ENCODE measurements at regions not wholly inside any gene's neighbourhood (a gene's known extent, or its start where the extent isn't known, plus 50 kb on each side); places are given as distances from the start of the nearest gene placed in this dataset.
A peak's percentile ranks its signal among the peaks of the same experiment; 100 is the strongest.

- no peak overlapping the region for H3K4ac ChIP-seq (replicated peaks; ENCODE audit: insufficient read length, low read depth, low read length)
- no peak overlapping the region for H3K4me2 ChIP-seq (ENCODE audit: insufficient read depth in 1 of 2, low read depth in 2 of 2, low read length in 2 of 2)
- H2AFZ ChIP-seq (ENCODE audit: low read length) = no peak overlapping the region
- H3K9ac ChIP-seq (replicated peaks in 1 of 4; ENCODE audit: extremely low read depth in 1 of 4, low read depth in 3 of 4, low read length in 3 of 4) = no peak overlapping the region
- no peak overlapping the region for H2AK5ac ChIP-seq (ENCODE audit: low read depth, low read length)
- 92% methylated on average over 2 of the region's 2 CpGs; no CpG with 5 or more reads in 1 of the 2 experiments for WGBS, 2 experiments (ENCODE audit: extremely low coverage in 1 of 2, insufficient coverage in 1 of 2, insufficient read length in 1 of 2, insufficient replicate concordance in 2 of 2, low coverage in 1 of 2, low lambda C conversion rate in 2 of 2, missing lambda C conversion rate in 1 of 2)
- H3K18ac ChIP-seq (ENCODE audit: extremely low read depth, low read length) = no peak overlapping the region
- H3K23me2 ChIP-seq (ENCODE audit: low read depth, low read length) = no peaks in the 10 kb centered on the region
- no peaks in the 10 kb centered on the region for H3K79me1 ChIP-seq (ENCODE audit: low read depth, low read length)
- no peaks in the 10 kb centered on the region for H3K4me1 ChIP-seq (replicated peaks in 1 of 4; ENCODE audit: control insufficient read depth in 3 of 4, insufficient read depth in 4 of 4, low read length in 3 of 4)
- H2BK5ac ChIP-seq (ENCODE audit: low read depth, low read length) = no peak overlapping the region
- no peak overlapping the region for H4K8ac ChIP-seq (ENCODE audit: extremely low read depth, insufficient read depth, low read length)
- no peak for TF ChIP-seq CBX5 (IDR thresholded peaks at IDR 0.05; ENCODE audit: low read depth, low read length)
- no peak for TF ChIP-seq TAF7 (optimal IDR thresholded peaks at IDR 0.05; ENCODE audit: borderline replicate concordance, low read depth, low read length)
- TF ChIP-seq KDM5A (IDR thresholded peaks at IDR 0.05; ENCODE audit: low read length) = no peak
- no peak for TF ChIP-seq SP4 (IDR thresholded peaks at IDR 0.05; ENCODE audit: low read length)
- no peak for TF ChIP-seq FOSL1 (IDR thresholded peaks at IDR 0.05; ENCODE audit: insufficient read depth, low read depth, low read length)
- no peak for TF ChIP-seq SUZ12 (IDR thresholded peaks at IDR 0.05; ENCODE audit: low read length)
- no peak for TF ChIP-seq RXRA (IDR thresholded peaks at IDR 0.05; ENCODE audit: insufficient read depth, low read depth, low read length)
- TF ChIP-seq JUND (IDR thresholded peaks at IDR 0.05; ENCODE audit: low read length) = no peak
- TF ChIP-seq ASH2L (IDR thresholded peaks at IDR 0.05; ENCODE audit: low read length) = no peak
- no peak for TF ChIP-seq ATF2 (IDR thresholded peaks at IDR 0.05; ENCODE audit: low read length)
- TF ChIP-seq CEBPB (IDR thresholded peaks at IDR 0.05; ENCODE audit: low read depth, low read length) = no peak
- TF ChIP-seq EGR1 (IDR thresholded peaks at IDR 0.05; ENCODE audit: borderline replicate concordance, low read depth, low read length) = no peak
- no peak for TF ChIP-seq PHF8 (conservative IDR thresholded peaks at IDR 0.05; ENCODE audit: low read depth, low read length)
- FAIRE-seq (no peak), DNase-seq (ENCODE audit: low read depth in 1 of 2, low spot score in 2 of 2) (no peak)
- H3K27ac ChIP-seq (ENCODE audit: low read depth, low read length) = no peak overlapping the region
- no peaks in the 10 kb centered on the region; a peak in 1 of 7 replicates for H3K27me3 ChIP-seq (replicated peaks in 1 of 4; ENCODE audit: control insufficient read depth in 3 of 4, extremely low read depth in 1 of 4, insufficient read depth in 3 of 4, low read length in 3 of 4)
- peaks cover 0 to 3% of the 10 kb centered on the region in 2 experiments; a peak in 1 of 4 replicates for H3K9me3 ChIP-seq (ENCODE audit: insufficient read depth in 2 of 2, low read depth in 1 of 2, low read length in 1 of 2)
- POLR2A ChIA-PET (ENCODE audit: partially characterized antibody) = interaction anchor here (0.6 to 1.7 kb wide), 3 partner anchors 10 to 1750 kb away, joined by 3 to 6 read pairs (median 4); no protein-coding TSS in a partner anchor
- no peak overlapping the region for H3K4me3 ChIP-seq (ENCODE audit: extremely low read depth in 1 of 4, insufficient read depth in 2 of 4, low read depth in 3 of 4, low read length in 4 of 4)
- H3K79me2 ChIP-seq (ENCODE audit: control insufficient read depth in 1 of 2, insufficient read depth in 2 of 2, low read length in 2 of 2) = no peaks in the 10 kb centered on the region
- H3K23ac ChIP-seq (ENCODE audit: insufficient read length) = no peak overlapping the region
- no peak overlapping the region for H4K91ac ChIP-seq (replicated peaks; ENCODE audit: insufficient read length, low read length)
- CTCF ChIA-PET (ENCODE audit: partially characterized antibody) = interaction anchor here (0.6 to 1.2 kb wide), 3 partner anchors 9 to 91 kb away, joined by 3 to 4 read pairs (median 4); no protein-coding TSS in a partner anchor
- peak overlapping the region; percentile 60; the same call in 1 of the 2 replicates for H2BK12ac ChIP-seq (ENCODE audit: low read depth, low read length)
- no peak overlapping the region for H2BK20ac ChIP-seq (ENCODE audit: low read length)
- H2BK120ac ChIP-seq (replicated peaks; ENCODE audit: low read depth, low read length) = no peak overlapping the region
- H3K36me3 ChIP-seq (ENCODE audit: control insufficient read depth in 2 of 4, insufficient read depth in 4 of 4, low read length in 3 of 4) = no peaks in the 10 kb centered on the region
- no peaks in the 10 kb centered on the region for H4K20me1 ChIP-seq (replicated peaks in 1 of 2; ENCODE audit: control insufficient read depth in 1 of 2, insufficient read depth in 2 of 2, low read length in 2 of 2)
- H3K56ac ChIP-seq (replicated peaks; ENCODE audit: insufficient read length, low read depth, low read length) = no peak overlapping the region
- no peak overlapping the region for H3K14ac ChIP-seq (ENCODE audit: insufficient read length)
- no peak overlapping the region for H4K5ac ChIP-seq (ENCODE audit: insufficient read length, low read depth, low read length)
- H2BK15ac ChIP-seq (ENCODE audit: low read length) = no peak overlapping the region
These were observed 115.5 kb upstream of the ITGA6 start for GRCh38 chr2:172311921-172312345.
